OCI-LY1 (cell line): ENCODE measurements at regions not wholly inside any gene's neighbourhood (a gene's known extent, or its start where the extent isn't known, plus 50 kb on each side); places are given as distances from the start of the nearest gene placed in this dataset.

Experiments used
- H2AFZ ChIP-seq: fragments of 200-600 bp; sonication (generic), shearing (Covaris generic); 2 replicates; pipeline ENCODE4 v1.6.0; 2014; ENCODE audit warnings: antibody characterized with exemption, mild to moderate bottlenecking, low read length
- H3F3A ChIP-seq: fragments of 200-600 bp; sonication (generic), shearing (Covaris generic); 2 replicates; pipeline ENCODE4 v1.6.0; 2014; ENCODE audit warnings: mild to moderate bottlenecking, antibody characterized with exemption, low read length, moderate library complexity; ENCODE audit not compliant: insufficient read depth
- H3K27ac ChIP-seq: fragments of 200-600 bp; sonication (generic); 2 replicates; pipeline ENCODE4 v1.5.1; 2014; ENCODE audit warnings: low read length, mixed run types, mild to moderate bottlenecking, low read depth; ENCODE audit not compliant: poor library complexity, severe bottlenecking
- H3K27me3 ChIP-seq: fragments of 200-600 bp; sonication (generic); 2 replicates; pipeline ENCODE4 v1.6.0; 2014; ENCODE audit warnings: antibody characterized with exemption, mild to moderate bottlenecking, low read length, moderate library complexity; ENCODE audit not compliant: insufficient read depth
- H3K36me3 ChIP-seq: fragments of 200-600 bp; sonication (generic); 2 replicates; pipeline ENCODE4 v1.6.1; 2014; ENCODE audit warnings: mild to moderate bottlenecking, antibody characterized with exemption, low read length, moderate library complexity, mixed read lengths; ENCODE audit not compliant: insufficient read depth
- H3K4me1 ChIP-seq: fragments of 200-600 bp; sonication (generic); 2 replicates; pipeline ENCODE4 v1.5.1; 2014; ENCODE audit warnings: mild to moderate bottlenecking, low read length, moderate library complexity; ENCODE audit not compliant: insufficient read depth, severe bottlenecking
- H3K4me2 ChIP-seq: fragments of 200-600 bp; sonication (generic), shearing (Covaris generic); 2 replicates; pipeline ENCODE4 v1.6.1; 2014; ENCODE audit warnings: low read length
- H3K4me3 ChIP-seq: fragments of 200-600 bp; sonication (generic); 2 replicates; pipeline ENCODE4 v1.5.1; 2014; ENCODE audit warnings: low read length, low read depth, mild to moderate bottlenecking, mixed read lengths; ENCODE audit not compliant: poor library complexity, severe bottlenecking
- H3K79me2 ChIP-seq: fragments of 200-600 bp; shearing (Covaris generic); 2 replicates; pipeline ENCODE4 v1.6.1; 2016; ENCODE audit warnings: mixed run types, low read length, mixed read lengths; ENCODE audit not compliant: insufficient read depth
- H3K9ac ChIP-seq: fragments of 200-600 bp; sonication (generic), shearing (Covaris generic); 2 replicates; pipeline ENCODE4 v1.6.1; 2014; ENCODE audit warnings: mild to moderate bottlenecking, low read length, mixed read lengths
- H3K9me2 ChIP-seq: fragments of 200-600 bp; sonication (generic), shearing (Covaris generic); 2 replicates; pipeline ENCODE4 v1.6.1; 2014; ENCODE audit warnings: low read depth, mild to moderate bottlenecking, low read length, mixed read lengths
- H3K9me3 ChIP-seq: fragments of 200-600 bp; shearing (Covaris generic); 2 replicates; pipeline ENCODE4 v1.6.1; 2014; ENCODE audit warnings: low read length, mixed read lengths
- H4K20me1 ChIP-seq: fragments of 200-600 bp; sonication (generic), shearing (Covaris generic); 2 replicates; pipeline ENCODE4 v1.6.0; 2016; ENCODE audit warnings: mild to moderate bottlenecking, low read length; ENCODE audit not compliant: insufficient read depth
- EZH2 ChIP-seq: fragments of 200-600 bp; sonication (generic), shearing (Covaris generic); IDR thresholded peaks from 2 replicates; pipeline ENCODE4 v1.8.0; 2017; ENCODE audit warnings: borderline replicate concordance, mixed run types, mild to moderate bottlenecking, antibody characterized with exemption, low read length, moderate library complexity, mixed read lengths
- TF ChIP-seq, protein P1 (sequence below): fragments of 200-600 bp; sonication (generic), shearing (Covaris generic); IDR thresholded peaks from 2 replicates; pipeline ENCODE4 v1.5.1; 2017; ENCODE audit warnings: mild to moderate bottlenecking, antibody characterized with exemption, low read length, moderate library complexity, mixed read lengths

DNA sequence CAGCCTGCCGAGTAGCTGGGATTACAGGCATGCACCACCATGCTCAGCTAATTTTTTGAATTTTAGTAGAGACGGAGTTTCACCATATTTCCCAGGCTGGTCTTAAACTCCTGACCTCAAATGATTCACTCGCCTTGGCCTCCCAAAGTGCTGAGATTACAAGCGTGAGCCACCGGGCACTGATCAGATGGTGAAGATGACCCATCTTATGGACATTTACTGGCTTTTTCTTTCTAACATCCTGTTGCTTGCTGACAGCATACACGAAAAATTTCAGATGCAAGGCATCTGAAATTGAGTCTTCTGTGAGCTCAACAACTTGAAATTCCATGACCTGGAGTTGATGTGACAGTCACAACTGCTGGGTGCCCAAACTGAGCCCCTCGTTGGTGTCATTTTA lies 859.5 kb upstream of the CNTNAP5 start:
- Histone ChIP-seq H3K9me2 (no peaks in the 10 kb centered on the region), H3K36me3 (no peaks in the 10 kb centered on the region), H3K4me1 (no peaks in the 10 kb centered on the region), H3F3A (no peaks in the 10 kb centered on the region), H3K27me3 (no peaks in the 10 kb centered on the region), H3K4me3 (no peak overlapping the region), H3K9me3 (no peaks in the 10 kb centered on the region), H3K27ac (no peak overlapping the region), H3K9ac (no peak overlapping the region), H2AFZ (no peak overlapping the region), H3K79me2 (no peaks in the 10 kb centered on the region), H4K20me1 (no peaks in the 10 kb centered on the region), H3K4me2 (no peak overlapping the region)
- TF ChIP-seq, protein P1, sequence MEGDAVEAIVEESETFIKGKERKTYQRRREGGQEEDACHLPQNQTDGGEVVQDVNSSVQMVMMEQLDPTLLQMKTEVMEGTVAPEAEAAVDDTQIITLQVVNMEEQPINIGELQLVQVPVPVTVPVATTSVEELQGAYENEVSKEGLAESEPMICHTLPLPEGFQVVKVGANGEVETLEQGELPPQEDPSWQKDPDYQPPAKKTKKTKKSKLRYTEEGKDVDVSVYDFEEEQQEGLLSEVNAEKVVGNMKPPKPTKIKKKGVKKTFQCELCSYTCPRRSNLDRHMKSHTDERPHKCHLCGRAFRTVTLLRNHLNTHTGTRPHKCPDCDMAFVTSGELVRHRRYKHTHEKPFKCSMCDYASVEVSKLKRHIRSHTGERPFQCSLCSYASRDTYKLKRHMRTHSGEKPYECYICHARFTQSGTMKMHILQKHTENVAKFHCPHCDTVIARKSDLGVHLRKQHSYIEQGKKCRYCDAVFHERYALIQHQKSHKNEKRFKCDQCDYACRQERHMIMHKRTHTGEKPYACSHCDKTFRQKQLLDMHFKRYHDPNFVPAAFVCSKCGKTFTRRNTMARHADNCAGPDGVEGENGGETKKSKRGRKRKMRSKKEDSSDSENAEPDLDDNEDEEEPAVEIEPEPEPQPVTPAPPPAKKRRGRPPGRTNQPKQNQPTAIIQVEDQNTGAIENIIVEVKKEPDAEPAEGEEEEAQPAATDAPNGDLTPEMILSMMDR, result no peak
- no peak for TF ChIP-seq EZH2

DNA sequence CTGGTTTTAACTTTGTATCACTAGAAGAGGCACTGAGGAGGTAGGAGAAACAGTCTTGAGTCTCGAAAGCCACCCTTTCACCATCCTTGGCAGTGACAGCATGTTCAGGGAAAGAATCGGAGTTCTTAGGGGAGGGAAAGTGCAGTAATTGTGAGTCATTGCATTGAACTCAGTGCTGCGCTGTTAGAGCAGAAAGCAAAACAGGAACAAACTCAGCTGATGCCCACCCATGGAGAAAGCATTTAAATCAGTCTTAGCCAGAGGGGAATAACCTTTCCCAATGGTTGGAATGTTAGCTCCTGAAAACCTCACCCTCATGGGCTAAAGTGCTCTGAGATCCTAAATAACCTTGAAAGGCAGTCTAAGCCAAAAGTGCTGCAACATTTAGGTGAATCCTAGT lies 845.6 kb upstream of the CNTNAP5 start:
- Histone ChIP-seq H3K79me2 (no peaks in the 10 kb centered on the region), H2AFZ (no peak overlapping the region), H3K27me3 (no peaks in the 10 kb centered on the region), H3K9me2 (no peaks in the 10 kb centered on the region), H3K4me2 (no peak overlapping the region), H3K4me3 (no peak overlapping the region), H3K4me1 (no peaks in the 10 kb centered on the region), H3K27ac (no peak overlapping the region), H3K36me3 (no peaks in the 10 kb centered on the region), H3K9me3 (no peaks in the 10 kb centered on the region), H3K9ac (no peak overlapping the region), H3F3A (no peaks in the 10 kb centered on the region), H4K20me1 (no peaks in the 10 kb centered on the region)
- TF ChIP-seq, protein P1, result no peak
- no peak for TF ChIP-seq EZH2

DNA sequence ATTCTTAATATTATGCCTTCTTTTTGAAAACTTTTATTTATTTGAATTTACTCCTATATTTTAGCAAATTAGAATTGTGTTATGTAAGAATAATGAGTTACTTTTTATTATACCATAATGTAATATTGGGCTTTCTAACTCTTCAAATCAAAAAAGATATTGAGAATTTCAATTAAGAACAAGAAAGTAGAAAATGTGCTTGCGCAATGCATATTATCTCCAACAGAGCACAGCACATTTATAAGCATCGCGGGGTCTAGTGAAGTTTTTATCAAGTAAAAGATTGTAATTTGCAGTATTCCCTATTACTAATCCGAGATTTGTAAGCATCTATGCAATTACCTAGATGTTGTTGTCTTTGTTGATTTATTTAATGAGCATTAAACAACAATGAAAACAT lies 829.1 kb upstream of the CNTNAP5 start:
- Histone ChIP-seq H3K4me3 (no peak overlapping the region), H3K9ac (no peak overlapping the region), H3K27me3 (no peaks in the 10 kb centered on the region), H3K9me2 (no peaks in the 10 kb centered on the region), H3K4me2 (no peak overlapping the region), H3K27ac (no peak overlapping the region), H2AFZ (no peak overlapping the region), H4K20me1 (no peaks in the 10 kb centered on the region), H3K4me1 (no peaks in the 10 kb centered on the region), H3K79me2 (no peaks in the 10 kb centered on the region), H3F3A (no peaks in the 10 kb centered on the region), H3K9me3 (no peaks in the 10 kb centered on the region), H3K36me3 (no peaks in the 10 kb centered on the region)
- no peak for TF ChIP-seq EZH2
- TF ChIP-seq, protein P1, result no peak
